ENCODE measurements at regions not wholly inside any gene's neighbourhood (a gene's known extent, or its start where the extent isn't known, plus 50 kb on each side); places are given as distances from the start of the nearest gene placed in this dataset.

DNA sequence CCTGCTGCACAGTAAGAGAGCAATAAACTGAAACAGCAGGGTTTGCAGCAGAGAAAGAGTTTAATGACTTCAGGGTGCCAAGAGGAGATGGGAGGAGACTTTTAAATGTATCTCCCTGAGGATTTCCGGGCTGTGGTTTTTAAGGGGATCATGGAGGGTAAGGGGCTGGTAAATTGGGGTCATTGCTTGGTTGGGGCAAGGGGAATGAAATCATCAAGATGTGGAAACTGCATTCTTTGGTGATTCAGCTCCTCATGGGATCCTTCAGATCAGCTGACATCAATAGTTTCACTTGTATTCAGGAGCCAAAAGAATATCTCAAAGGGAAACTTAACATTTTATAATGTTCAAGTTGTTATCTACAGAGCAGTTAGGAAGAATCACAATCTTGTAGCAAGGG, 174.3 kb upstream of the ANXA10 start:
- TF ChIP-seq GTF2F1 (IDR thresholded peaks at IDR 0.05; ENCODE audit: borderline replicate concordance, low read depth, low read length) (no peak), POLR2A (IDR thresholded peaks at IDR 0.05; ENCODE audit: control extremely low read depth in 1 of 2, low read depth in 2 of 2, low read length in 2 of 2) (no peak), RXRA (IDR thresholded peaks at IDR 0.05; ENCODE audit: insufficient read depth, low read depth, low read length) (no peak), POLR2AphosphoS5 (IDR thresholded peaks at IDR 0.05; ENCODE audit: low read depth, low read length) (no peak), ZNF274 (IDR thresholded peaks at IDR 0.05; ENCODE audit: borderline replicate concordance, extremely low read depth, low read length) (no peak), SP1 (IDR thresholded peaks at IDR 0.05; ENCODE audit: low read depth, low read length) (no peak)
- TF ChIP-seq, protein P1, sequence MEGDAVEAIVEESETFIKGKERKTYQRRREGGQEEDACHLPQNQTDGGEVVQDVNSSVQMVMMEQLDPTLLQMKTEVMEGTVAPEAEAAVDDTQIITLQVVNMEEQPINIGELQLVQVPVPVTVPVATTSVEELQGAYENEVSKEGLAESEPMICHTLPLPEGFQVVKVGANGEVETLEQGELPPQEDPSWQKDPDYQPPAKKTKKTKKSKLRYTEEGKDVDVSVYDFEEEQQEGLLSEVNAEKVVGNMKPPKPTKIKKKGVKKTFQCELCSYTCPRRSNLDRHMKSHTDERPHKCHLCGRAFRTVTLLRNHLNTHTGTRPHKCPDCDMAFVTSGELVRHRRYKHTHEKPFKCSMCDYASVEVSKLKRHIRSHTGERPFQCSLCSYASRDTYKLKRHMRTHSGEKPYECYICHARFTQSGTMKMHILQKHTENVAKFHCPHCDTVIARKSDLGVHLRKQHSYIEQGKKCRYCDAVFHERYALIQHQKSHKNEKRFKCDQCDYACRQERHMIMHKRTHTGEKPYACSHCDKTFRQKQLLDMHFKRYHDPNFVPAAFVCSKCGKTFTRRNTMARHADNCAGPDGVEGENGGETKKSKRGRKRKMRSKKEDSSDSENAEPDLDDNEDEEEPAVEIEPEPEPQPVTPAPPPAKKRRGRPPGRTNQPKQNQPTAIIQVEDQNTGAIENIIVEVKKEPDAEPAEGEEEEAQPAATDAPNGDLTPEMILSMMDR (IDR thresholded peaks at IDR 0.05; ENCODE audit: control extremely low read depth in 1 of 3, insufficient read depth in 1 of 3, low read depth in 1 of 3, low read length in 3 of 3): no peak
